ENCODE measurements at regions not wholly inside any gene's neighbourhood (a gene's known extent, or its start where the extent isn't known, plus 50 kb on each side); places are given as distances from the start of the nearest gene placed in this dataset.

- Histone ChIP-seq H3K27me3 (no peaks in the 10 kb centered on the region), H3K4me3 (replicated peaks in 1 of 3) (no peak overlapping the region), H3K9me3 (no peaks in the 10 kb centered on the region), H3K27ac (no peak overlapping the region), H3K4me1 (no peaks in the 10 kb centered on the region), H3K36me3 (no peaks in the 10 kb centered on the region)
- TF ChIP-seq POLR2A (IDR thresholded peaks at IDR 0.05) (no peak), CTCF (IDR thresholded peaks at IDR 0.05) (no peak)
- intact Hi-C loops (cut with DNase I) = no loop called here
- no peak for DNase-seq
- WGBS, 2 donors = 91 to 92% methylated on average over 13 of the region's 13 CpGs
Observed at GRCh38 chr12:114876968-114877680, 193.1 kb upstream of the TBX3 start.

- 72 to 83% methylated on average over 7 of the region's 7 CpGs for WGBS, 2 donors
- Histone ChIP-seq H3K4me3 (replicated peaks in 1 of 3) (no peak overlapping the region), H3K27me3 (no peaks in the 10 kb centered on the region), H3K27ac (no peak overlapping the region), H3K36me3 (no peaks in the 10 kb centered on the region), H3K9me3 (no peaks in the 10 kb centered on the region), H3K4me1 (no peaks in the 10 kb centered on the region)
- DNase-seq = no peak
- intact Hi-C loops (cut with DNase I) = no loop called here
- TF ChIP-seq POLR2A (IDR thresholded peaks at IDR 0.05) = no peak
- TF ChIP-seq CTCF (IDR thresholded peaks at IDR 0.05) = no peak
Observed at GRCh38 chr12:114875313-114875712, 191.3 kb upstream of the TBX3 start.

- no peaks in the 10 kb centered on the region for H3K36me3 ChIP-seq
- H3K4me3 ChIP-seq (replicated peaks in 1 of 3) = no peak overlapping the region
- intact Hi-C loops (cut with DNase I) = no loop called here
- TF ChIP-seq CTCF (IDR thresholded peaks at IDR 0.05) = no peak
- no peak for TF ChIP-seq POLR2A (IDR thresholded peaks at IDR 0.05)
- 92 to 94% methylated on average over 10 of the region's 10 CpGs for WGBS, 2 donors
- H3K27ac ChIP-seq = no peak overlapping the region
- H3K27me3 ChIP-seq = no peaks in the 10 kb centered on the region
- no peak for DNase-seq
- no peaks in the 10 kb centered on the region for H3K4me1 ChIP-seq
- no peaks in the 10 kb centered on the region for H3K9me3 ChIP-seq
Observed at GRCh38 chr12:114873656-114874055, 189.7 kb upstream of the TBX3 start.

- TF ChIP-seq POLR2A (IDR thresholded peaks at IDR 0.05) = no peak
- TF ChIP-seq CTCF (IDR thresholded peaks at IDR 0.05) = no peak
- no peak overlapping the region for H3K4me3 ChIP-seq (replicated peaks in 1 of 3)
- H3K36me3 ChIP-seq = no peaks in the 10 kb centered on the region
- no peaks in the 10 kb centered on the region for H3K27me3 ChIP-seq
- no peak for DNase-seq
- no peak overlapping the region for H3K27ac ChIP-seq
- H3K4me1 ChIP-seq = peaks cover 0 to 2% of the 10 kb centered on the region in 2 donors
- intact Hi-C loops (cut with DNase I) = no loop called here
- no peaks in the 10 kb centered on the region for H3K9me3 ChIP-seq
- 51 to 64% methylated on average over 14 of the region's 14 CpGs for WGBS, 2 donors
Observed at GRCh38 chr12:114868995-114869834, 185.2 kb upstream of the TBX3 start.

- Histone ChIP-seq H3K36me3 (no peaks in the 10 kb centered on the region), H3K27me3 (no peaks in the 10 kb centered on the region), H3K4me3 (replicated peaks in 1 of 3) (no peak overlapping the region), H3K27ac (no peak overlapping the region), H3K9me3 (no peaks in the 10 kb centered on the region), H3K4me1 (peaks cover 0 to 2% of the 10 kb centered on the region in 2 donors)
- intact Hi-C loops (cut with DNase I) = no loop called here
- WGBS, 2 donors = 85 to 98% methylated on average over 4 of the region's 4 CpGs
- no peak for DNase-seq
- TF ChIP-seq POLR2A (IDR thresholded peaks at IDR 0.05) (no peak), CTCF (IDR thresholded peaks at IDR 0.05) (no peak)
Observed at GRCh38 chr12:114866331-114866730, 182.4 kb upstream of the TBX3 start.

All from thyroid gland (tissue), 4 donors.